HEK293T (cell line): ENCODE measurements at regions not wholly inside any gene's neighbourhood (a gene's known extent, or its start where the extent isn't known, plus 50 kb on each side); places are given as distances from the start of the nearest gene placed in this dataset.

ENCODE experiments used
- ARNT ChIP-seq: fragments of 450-650 bp; IDR thresholded peaks from 2 replicates; pipeline ENCODE4 v1.6.1; 2017; ENCODE audit warnings: mild to moderate bottlenecking
- BHLHE40 ChIP-seq: fragments of 450-650 bp; IDR thresholded peaks from 2 replicates; pipeline ENCODE4 v1.6.1; 2016; ENCODE audit warnings: mild to moderate bottlenecking, moderate library complexity, borderline replicate concordance
- SUZ12 ChIP-seq: fragments of 450-650 bp; IDR thresholded peaks from 2 replicates; pipeline ENCODE4 v1.6.1; 2016; ENCODE audit warnings: mild to moderate bottlenecking

- TF ChIP-seq BHLHE40 (no peak), SUZ12 (no peak), ARNT (no peak)
Observed at GRCh38 chr7:104052979-104053378, 63.5 kb upstream of the RELN start.
